HepG2 (cell line): ENCODE measurements at regions not wholly inside any gene's neighbourhood (a gene's known extent, or its start where the extent isn't known, plus 50 kb on each side); places are given as distances from the start of the nearest gene placed in this dataset.

ENCODE experiments used
- ATAC-seq: fragments of 200-7000 bp; cut with Tn5 transposase; 3 replicates; pipeline ENCODE4 v1.9.1; 2020; ENCODE audit warnings: mild to moderate bottlenecking, moderate library complexity
- BruUV-seq: library from RNA; stranded (reverse); fragments of 400-500 nt; replicated peaks from 2 replicates; lab custom pipeline; 2021; lab: Mats Ljungman, UMichigan
- CTCF ChIA-PET: fragments of 300-600 bp; formaldehyde crosslinking; extraction: SDS; loops from one replicate; lab custom pipeline; 2021; ENCODE audit warnings: low total read pairs, inconsistent platforms, low intra/inter-chr PET ratio; lab: Yijun Ruan, JAX
- POLR2A ChIA-PET: fragments of 350-600 bp; sonication (Branson Sonifier 250); formaldehyde crosslinking; loops from one replicate; lab custom pipeline; 2020; ENCODE audit warnings: antibody characterized with exemption, inconsistent platforms; lab: Yijun Ruan, JAX
- DNase-seq: peaks from one replicate; pipeline ENCODE4 v3.0.0-alpha.2; 2015; ENCODE audit warnings: low spot score
- FAIRE-seq: peaks from 3 replicates; lab custom pipeline; 2011; peaks lifted over from hg19 to GRCh38; lab: Jason Lieb, UNC
- H2AFZ ChIP-seq: one replicate; pipeline ENCODE4 v1.6.1; 2011; ENCODE audit warnings: low read length, inconsistent platforms
- H3K27ac ChIP-seq: fragments of 300-600 bp; 3 replicates; pipeline ENCODE4 v1.8.0; 2011; ENCODE audit warnings: mixed run types, mild to moderate bottlenecking, mixed read lengths, low read length, inconsistent platforms; ENCODE audit not compliant: insufficient read depth; ENCODE audit errors: extremely low read length
- H3K27me3 ChIP-seq, 2 experiments: fragments of 200-600 bp in 1 of 2; 2 replicates in 1 of 2; 3 replicates in 1 of 2; pipeline versions ENCODE4 v1.6.0 to v1.8.0; 2011; ENCODE audit warnings: low read length in 2 of 2, mild to moderate bottlenecking in 2 of 2, moderate library complexity in 2 of 2, inconsistent platforms in 1 of 2; ENCODE audit not compliant: insufficient read depth in 2 of 2, control insufficient read depth in 1 of 2
- H3K36me3 ChIP-seq, 2 experiments: fragments of 200-600 bp in 1 of 2; replicated peaks in 1 of 2; 2 replicates in 1 of 2; 3 replicates in 1 of 2; pipeline versions ENCODE4 v1.5.1 to v1.8.0; 2011; ENCODE audit warnings: low read length in 2 of 2, inconsistent platforms in 1 of 2; ENCODE audit not compliant: insufficient read depth in 2 of 2, control insufficient read depth in 1 of 2
- H3K4me1 ChIP-seq: 2 replicates; pipeline ENCODE4 v1.5.1; 2012; ENCODE audit warnings: low read length, inconsistent platforms; ENCODE audit not compliant: insufficient read depth
- H3K4me2 ChIP-seq: 2 replicates; pipeline ENCODE4 v1.6.0; 2011; ENCODE audit warnings: low read depth, low read length, inconsistent platforms
- H3K4me3 ChIP-seq, 3 experiments: fragments of 200-600 bp in 1 of 3; sonication (generic), shearing (Covaris generic) in 1 of 3; replicated peaks in 1 of 3; 2 replicates each; pipeline ENCODE4 v1.5.1; 2011 to 2016; ENCODE audit warnings: low read length in 3 of 3, inconsistent platforms in 2 of 3, low read depth in 2 of 3, mild to moderate bottlenecking in 2 of 3, control low read depth in 1 of 3, mixed read lengths in 1 of 3; ENCODE audit not compliant: insufficient read depth in 1 of 3
- H3K79me2 ChIP-seq: one replicate; pipeline ENCODE4 v1.6.1; 2011; ENCODE audit warnings: low read length, inconsistent platforms; ENCODE audit not compliant: insufficient read depth
- H3K9ac ChIP-seq: 2 replicates; pipeline ENCODE4 v1.6.0; 2011; ENCODE audit warnings: mild to moderate bottlenecking, low read depth, low read length, inconsistent platforms; ENCODE audit not compliant: insufficient read depth
- H3K9me3 ChIP-seq: 2 replicates; pipeline ENCODE4 v1.5.1; 2012; ENCODE audit warnings: mild to moderate bottlenecking, low read length
- H4K20me1 ChIP-seq: 2 replicates; pipeline ENCODE4 v1.6.0; 2011; ENCODE audit warnings: inconsistent platforms, mild to moderate bottlenecking, low read length, moderate library complexity; ENCODE audit not compliant: insufficient read depth
- ELF3 ChIP-seq: IDR thresholded peaks from 2 replicates; pipeline ENCODE4 v1.6.1; 2016; ENCODE audit warnings: missing genetic modification reagents, missing compliant biosample characterization
- FOSL1 ChIP-seq: sonication (generic); formaldehyde crosslinking; IDR thresholded peaks from 2 replicates; pipeline ENCODE4 v1.9.0; 2021; ENCODE audit warnings: missing genetic modification reagents, borderline replicate concordance
- GATA4 ChIP-seq: sonication (generic); IDR thresholded peaks from 2 replicates; pipeline ENCODE4 v1.6.1; 2016; ENCODE audit warnings: antibody characterized with exemption, low read depth, borderline replicate concordance
- HNRNPL ChIP-seq: fragments of 200-400 bp; formaldehyde crosslinking; IDR thresholded peaks from 2 replicates; pipeline ENCODE4 v1.6.1; 2017; ENCODE audit warnings: mild to moderate bottlenecking, low read depth, low read length
- KDM1A ChIP-seq: IDR thresholded peaks from 2 replicates; pipeline ENCODE4 v1.6.1; 2016; ENCODE audit warnings: missing compliant biosample characterization
- KMT2B ChIP-seq: IDR thresholded peaks from 2 replicates; pipeline ENCODE4 v1.6.1; 2016; ENCODE audit warnings: missing genetic modification reagents, missing compliant biosample characterization
- MAFG ChIP-seq: sonication (generic); formaldehyde crosslinking; IDR thresholded peaks from 2 replicates; pipeline ENCODE4 v1.5.1; 2020; ENCODE audit warnings: mild to moderate bottlenecking, missing genetic modification reagents
- PTBP1 ChIP-seq: fragments of 200-400 bp; formaldehyde crosslinking; IDR thresholded peaks from 2 replicates; pipeline ENCODE4 v1.6.1; 2018; ENCODE audit warnings: low read length, low read depth; ENCODE audit not compliant: poor library complexity, severe bottlenecking
- SSRP1 ChIP-seq: IDR thresholded peaks from 2 replicates; pipeline ENCODE4 v1.6.1; 2016; ENCODE audit warnings: control low read depth
- THAP11 ChIP-seq: IDR thresholded peaks from 2 replicates; pipeline ENCODE4 v1.6.1; 2016; ENCODE audit warnings: missing biosample characterization, missing genetic modification reagents
- TSC22D2 ChIP-seq: sonication (generic); formaldehyde crosslinking; IDR thresholded peaks from 2 replicates; pipeline ENCODE4 v1.5.1; 2020; ENCODE audit warnings: missing genetic modification reagents, mild to moderate bottlenecking, borderline replicate concordance
- ZNF773 ChIP-seq: sonication (generic); formaldehyde crosslinking; IDR thresholded peaks from 2 replicates; pipeline ENCODE4 v1.4.0; 2020; ENCODE audit warnings: missing genetic modification reagents, borderline replicate concordance
- ZNF775 ChIP-seq: sonication (generic); formaldehyde crosslinking; IDR thresholded peaks from 2 replicates; pipeline ENCODE4 v1.4.0; 2020; ENCODE audit warnings: missing genetic modification reagents, mild to moderate bottlenecking, moderate library complexity, borderline replicate concordance
- ZNF780A ChIP-seq: sonication (generic); formaldehyde crosslinking; IDR thresholded peaks from 2 replicates; pipeline ENCODE4 v1.8.0; 2022; ENCODE audit warnings: mild to moderate bottlenecking, missing genetic modification reagents, moderate library complexity
- ZNF792 ChIP-seq: IDR thresholded peaks from 2 replicates; pipeline ENCODE4 v1.6.1; 2016
- in situ Hi-C: cut with HindIII; loops from 2 replicates; pipeline ENCODE4 v1.10.0; 2017; ENCODE audit warnings: low pct_unique_long_range_greater_than_20kb; ENCODE audit not compliant: extremely low pct_ligation_motif_present
- intact Hi-C: fragments of 100-400 bp; cut with micrococcal nuclease; formaldehyde crosslinking; loops from one replicate; pipeline ENCODE4 v1.10.0; 2022; ENCODE audit not compliant: unreplicated experiment
- TF ChIP-seq, protein P1 (sequence below): IDR thresholded peaks from 2 replicates; pipeline ENCODE4 v1.6.1; 2018; ENCODE audit warnings: missing genetic modification reagents, mild to moderate bottlenecking, missing compliant biosample characterization
- TF ChIP-seq, protein P2 (sequence below), 2 experiments: sonication (generic) in 1 of 2; formaldehyde crosslinking in 1 of 2; IDR thresholded peaks; 2 replicates each; pipeline versions ENCODE4 v1.4.0 to v1.6.1; 2016 to 2020; ENCODE audit warnings: borderline replicate concordance in 1 of 2, low read depth in 1 of 2, mild to moderate bottlenecking in 1 of 2, missing genetic modification reagents in 1 of 2
- TF ChIP-seq, protein P3 (sequence below), 2 experiments: IDR thresholded peaks; 2 replicates each; pipeline ENCODE4 v1.6.1; 2011 to 2012; ENCODE audit warnings: low read length in 2 of 2, borderline replicate concordance in 1 of 2, low read depth in 1 of 2, mild to moderate bottlenecking in 1 of 2, moderate library complexity in 1 of 2

DNA sequence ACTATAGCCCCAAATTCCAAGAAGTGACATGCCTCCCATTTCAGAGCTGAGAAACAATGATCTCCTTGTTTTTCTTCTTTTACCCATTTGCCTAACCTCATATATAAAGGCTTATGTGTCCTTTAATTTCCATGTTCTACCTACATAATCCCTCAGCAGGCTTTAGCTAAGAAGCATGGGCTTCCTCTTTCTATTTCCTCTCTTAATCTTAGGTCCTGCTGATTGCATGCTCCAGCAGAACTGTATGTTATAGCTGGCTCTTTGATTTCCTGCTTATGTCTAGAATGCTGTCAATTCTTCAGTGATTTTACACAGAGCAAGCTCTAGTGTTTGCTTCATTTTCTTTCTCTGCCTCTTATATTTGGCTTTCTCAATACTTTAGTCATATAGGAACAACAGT is 151.7 kb upstream of the COX10 start:
- no TSS peak for BruUV-seq
- TF ChIP-seq, protein P1, sequence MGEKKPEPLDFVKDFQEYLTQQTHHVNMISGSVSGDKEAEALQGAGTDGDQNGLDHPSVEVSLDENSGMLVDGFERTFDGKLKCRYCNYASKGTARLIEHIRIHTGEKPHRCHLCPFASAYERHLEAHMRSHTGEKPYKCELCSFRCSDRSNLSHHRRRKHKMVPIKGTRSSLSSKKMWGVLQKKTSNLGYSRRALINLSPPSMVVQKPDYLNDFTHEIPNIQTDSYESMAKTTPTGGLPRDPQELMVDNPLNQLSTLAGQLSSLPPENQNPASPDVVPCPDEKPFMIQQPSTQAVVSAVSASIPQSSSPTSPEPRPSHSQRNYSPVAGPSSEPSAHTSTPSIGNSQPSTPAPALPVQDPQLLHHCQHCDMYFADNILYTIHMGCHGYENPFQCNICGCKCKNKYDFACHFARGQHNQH (CRISPR knock-in tag), result no peak
- TF ChIP-seq, protein P2, sequence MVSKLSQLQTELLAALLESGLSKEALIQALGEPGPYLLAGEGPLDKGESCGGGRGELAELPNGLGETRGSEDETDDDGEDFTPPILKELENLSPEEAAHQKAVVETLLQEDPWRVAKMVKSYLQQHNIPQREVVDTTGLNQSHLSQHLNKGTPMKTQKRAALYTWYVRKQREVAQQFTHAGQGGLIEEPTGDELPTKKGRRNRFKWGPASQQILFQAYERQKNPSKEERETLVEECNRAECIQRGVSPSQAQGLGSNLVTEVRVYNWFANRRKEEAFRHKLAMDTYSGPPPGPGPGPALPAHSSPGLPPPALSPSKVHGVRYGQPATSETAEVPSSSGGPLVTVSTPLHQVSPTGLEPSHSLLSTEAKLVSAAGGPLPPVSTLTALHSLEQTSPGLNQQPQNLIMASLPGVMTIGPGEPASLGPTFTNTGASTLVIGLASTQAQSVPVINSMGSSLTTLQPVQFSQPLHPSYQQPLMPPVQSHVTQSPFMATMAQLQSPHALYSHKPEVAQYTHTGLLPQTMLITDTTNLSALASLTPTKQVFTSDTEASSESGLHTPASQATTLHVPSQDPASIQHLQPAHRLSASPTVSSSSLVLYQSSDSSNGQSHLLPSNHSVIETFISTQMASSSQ (IDR thresholded peaks at IDR 0.05; ENCODE audit: low read depth), result no peak
- TF ChIP-seq, protein P2 (CRISPR knock-in tag; IDR thresholded peaks at IDR 0.05; ENCODE audit: borderline replicate concordance), result no peak
- TF ChIP-seq ZNF780A (CRISPR knock-in tag) (no peak), KDM1A (no peak), GATA4 (no peak), SSRP1 (CRISPR knock-in tag) (no peak), MAFG (CRISPR knock-in tag) (no peak), THAP11 (CRISPR knock-in tag) (no peak), ZNF775 (CRISPR knock-in tag) (no peak), HNRNPL (no peak), ELF3 (no peak), FOSL1 (no peak), KMT2B (CRISPR knock-in tag) (no peak), ZNF792 (no peak), TSC22D2 (CRISPR knock-in tag) (no peak), PTBP1 (no peak), ZNF773 (CRISPR knock-in tag) (no peak)
- TF ChIP-seq, protein P3, sequence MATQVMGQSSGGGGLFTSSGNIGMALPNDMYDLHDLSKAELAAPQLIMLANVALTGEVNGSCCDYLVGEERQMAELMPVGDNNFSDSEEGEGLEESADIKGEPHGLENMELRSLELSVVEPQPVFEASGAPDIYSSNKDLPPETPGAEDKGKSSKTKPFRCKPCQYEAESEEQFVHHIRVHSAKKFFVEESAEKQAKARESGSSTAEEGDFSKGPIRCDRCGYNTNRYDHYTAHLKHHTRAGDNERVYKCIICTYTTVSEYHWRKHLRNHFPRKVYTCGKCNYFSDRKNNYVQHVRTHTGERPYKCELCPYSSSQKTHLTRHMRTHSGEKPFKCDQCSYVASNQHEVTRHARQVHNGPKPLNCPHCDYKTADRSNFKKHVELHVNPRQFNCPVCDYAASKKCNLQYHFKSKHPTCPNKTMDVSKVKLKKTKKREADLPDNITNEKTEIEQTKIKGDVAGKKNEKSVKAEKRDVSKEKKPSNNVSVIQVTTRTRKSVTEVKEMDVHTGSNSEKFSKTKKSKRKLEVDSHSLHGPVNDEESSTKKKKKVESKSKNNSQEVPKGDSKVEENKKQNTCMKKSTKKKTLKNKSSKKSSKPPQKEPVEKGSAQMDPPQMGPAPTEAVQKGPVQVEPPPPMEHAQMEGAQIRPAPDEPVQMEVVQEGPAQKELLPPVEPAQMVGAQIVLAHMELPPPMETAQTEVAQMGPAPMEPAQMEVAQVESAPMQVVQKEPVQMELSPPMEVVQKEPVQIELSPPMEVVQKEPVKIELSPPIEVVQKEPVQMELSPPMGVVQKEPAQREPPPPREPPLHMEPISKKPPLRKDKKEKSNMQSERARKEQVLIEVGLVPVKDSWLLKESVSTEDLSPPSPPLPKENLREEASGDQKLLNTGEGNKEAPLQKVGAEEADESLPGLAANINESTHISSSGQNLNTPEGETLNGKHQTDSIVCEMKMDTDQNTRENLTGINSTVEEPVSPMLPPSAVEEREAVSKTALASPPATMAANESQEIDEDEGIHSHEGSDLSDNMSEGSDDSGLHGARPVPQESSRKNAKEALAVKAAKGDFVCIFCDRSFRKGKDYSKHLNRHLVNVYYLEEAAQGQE (IDR thresholded peaks at IDR 0.05; ENCODE audit: borderline replicate concordance in 1 of 2, low read depth in 1 of 2, low read length in 2 of 2), result no peak
- TF ChIP-seq, all 625 proteins: peak for 0
- Histone ChIP-seq H3K79me2 (no peaks in the 10 kb centered on the region), H2AFZ (no peak overlapping the region), H4K20me1 (no peaks in the 10 kb centered on the region), H3K36me3 (no peaks in the 10 kb centered on the region), H3K4me1 (peaks cover 28% of the 10 kb centered on the region), H3K9ac (no peak overlapping the region), H3K27ac (no peak overlapping the region), H3K4me2 (no peak overlapping the region), H3K27me3 (no peaks in the 10 kb centered on the region), H3K9me3 (no peaks in the 10 kb centered on the region), H3K4me3 (no peak overlapping the region)
- intact Hi-C loops, result no loop called here
- no peak for DNase-seq
- ChIA-PET POLR2A (no interaction called here), CTCF (no interaction called here)
- no peak for ATAC-seq
- in situ Hi-C loops, result no loop called here
- no peak for FAIRE-seq
